ENCODE measurements at regions not wholly inside any gene's neighbourhood (a gene's known extent, or its start where the extent isn't known, plus 50 kb on each side); places are given as distances from the start of the nearest gene placed in this dataset.

GRCh38 chr6:28838634-28839442 lies 84.9 kb downstream of the TRIM27 start (continued):
- TF ChIP-seq PREB (CRISPR knock-in tag; IDR thresholded peaks at IDR 0.05; ENCODE audit: borderline replicate concordance) = no peak
- TF ChIP-seq PRDM15 (CRISPR knock-in tag; IDR thresholded peaks at IDR 0.05) = no peak; the same call in 1 of the 2 replicates
- peak; percentile 42; the same call in 1 of the 2 replicates for TF ChIP-seq MAX (CRISPR knock-in tag; IDR thresholded peaks at IDR 0.05)
- peak; percentile 79 for TF ChIP-seq FOXK1 (CRISPR knock-in tag; IDR thresholded peaks at IDR 0.05)
- TF ChIP-seq ZNF219 (CRISPR knock-in tag; IDR thresholded peaks at IDR 0.05; ENCODE audit: borderline replicate concordance) = no peak
- TF ChIP-seq NFE2L1 (CRISPR knock-in tag; IDR thresholded peaks at IDR 0.05) = peak; percentile 57; the same call in 1 of the 2 replicates
- no peak for TF ChIP-seq ELF4 (CRISPR knock-in tag; IDR thresholded peaks at IDR 0.05; ENCODE audit: low read depth)
- no peak for TF ChIP-seq ERG (CRISPR knock-in tag; IDR thresholded peaks at IDR 0.05)
- TF ChIP-seq KAT7 (CRISPR knock-in tag; IDR thresholded peaks at IDR 0.05; ENCODE audit: borderline replicate concordance) = no peak
- TF ChIP-seq STAT6 (CRISPR knock-in tag; conservative IDR thresholded peaks at IDR 0.05; ENCODE audit: low read depth) = no peak
- no peak for TF ChIP-seq ATF3 (CRISPR knock-in tag; conservative IDR thresholded peaks at IDR 0.05)
- TF ChIP-seq ZNF423 (CRISPR knock-in tag; IDR thresholded peaks at IDR 0.05) = peak; percentile 61
- TF ChIP-seq IRF2 (CRISPR knock-in tag; IDR thresholded peaks at IDR 0.05; ENCODE audit: borderline replicate concordance, low read depth) = no peak
- no peak; the same call in 1 of the 2 replicates for TF ChIP-seq FOXP4 (CRISPR knock-in tag; IDR thresholded peaks at IDR 0.05)
- no peak for TF ChIP-seq OVOL2 (CRISPR knock-in tag; IDR thresholded peaks at IDR 0.05; ENCODE audit: borderline replicate concordance)
- TF ChIP-seq USF1 (CRISPR knock-in tag; IDR thresholded peaks at IDR 0.05) = no peak
- TF ChIP-seq CBFB (CRISPR knock-in tag; IDR thresholded peaks at IDR 0.05; ENCODE audit: low read depth) = no peak
- TF ChIP-seq ATF2 (CRISPR knock-in tag; IDR thresholded peaks at IDR 0.05; ENCODE audit: borderline replicate concordance, low read depth) = no peak
- no peak for TF ChIP-seq SMAD4 (CRISPR knock-in tag; IDR thresholded peaks at IDR 0.05)
- no peak for TF ChIP-seq ZNF396 (CRISPR knock-in tag; IDR thresholded peaks at IDR 0.05; ENCODE audit: borderline replicate concordance)
- no peak for TF ChIP-seq ZBTB21 (CRISPR knock-in tag; IDR thresholded peaks at IDR 0.05; ENCODE audit: borderline replicate concordance)
- TF ChIP-seq ZNF138 (CRISPR knock-in tag; conservative IDR thresholded peaks at IDR 0.05) = no peak
- TF ChIP-seq TCF7 (CRISPR knock-in tag; IDR thresholded peaks at IDR 0.05; ENCODE audit: low read depth) = no peak

All from WTC11 (cell line).